Astrocyte of the cerebellum (primary cell): ENCODE measurements at regions not wholly inside any gene's neighbourhood (a gene's known extent, or its start where the extent isn't known, plus 50 kb on each side); places are given as distances from the start of the nearest gene placed in this dataset.

Source experiments
- DNase-seq: peaks from one replicate; pipeline ENCODE4 v3.0.0-alpha.2; 2011; ENCODE audit warnings: low read depth
- H3K4me3 ChIP-seq: 2 replicates; pipeline ENCODE4 v1.5.1; 2011; ENCODE audit warnings: mild to moderate bottlenecking, low read depth, low read length, moderate library complexity
- in situ Hi-C: cut with HindIII; loops from 2 replicates; pipeline ENCODE4 v1.10.0; 2017; ENCODE audit warnings: low sequenced_read_pairs
- TF ChIP-seq, protein P1 (sequence below): IDR thresholded peaks from 2 replicates; pipeline ENCODE4 v1.5.1; 2012; ENCODE audit warnings: low read length, low read depth, moderate library complexity, mild to moderate bottlenecking; ENCODE audit errors: missing control alignments

DNA sequence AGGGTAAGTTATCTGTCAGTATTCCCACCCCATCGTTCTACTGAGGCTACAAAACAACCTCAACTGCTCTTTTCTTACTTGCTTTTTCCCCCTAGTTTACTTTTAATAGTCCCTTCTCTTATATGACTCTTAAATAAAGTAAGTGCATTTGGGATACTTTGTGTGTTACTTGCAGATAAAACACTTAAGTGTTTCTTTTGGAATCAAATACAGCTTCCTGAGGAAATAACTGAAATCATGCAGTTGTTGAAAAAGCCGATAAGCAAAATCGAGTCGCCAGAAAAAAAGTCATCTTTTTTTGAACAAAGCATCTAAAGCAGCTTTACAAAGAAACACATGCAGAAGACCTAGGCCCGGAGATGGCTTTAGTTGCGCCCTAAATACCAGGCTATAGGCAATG lies 53.5 kb upstream of the EPB41L4A start:
- in situ Hi-C loops: no loop called here
- no peak overlapping the region for H3K4me3 ChIP-seq
- no peak for DNase-seq
- TF ChIP-seq, protein P1, sequence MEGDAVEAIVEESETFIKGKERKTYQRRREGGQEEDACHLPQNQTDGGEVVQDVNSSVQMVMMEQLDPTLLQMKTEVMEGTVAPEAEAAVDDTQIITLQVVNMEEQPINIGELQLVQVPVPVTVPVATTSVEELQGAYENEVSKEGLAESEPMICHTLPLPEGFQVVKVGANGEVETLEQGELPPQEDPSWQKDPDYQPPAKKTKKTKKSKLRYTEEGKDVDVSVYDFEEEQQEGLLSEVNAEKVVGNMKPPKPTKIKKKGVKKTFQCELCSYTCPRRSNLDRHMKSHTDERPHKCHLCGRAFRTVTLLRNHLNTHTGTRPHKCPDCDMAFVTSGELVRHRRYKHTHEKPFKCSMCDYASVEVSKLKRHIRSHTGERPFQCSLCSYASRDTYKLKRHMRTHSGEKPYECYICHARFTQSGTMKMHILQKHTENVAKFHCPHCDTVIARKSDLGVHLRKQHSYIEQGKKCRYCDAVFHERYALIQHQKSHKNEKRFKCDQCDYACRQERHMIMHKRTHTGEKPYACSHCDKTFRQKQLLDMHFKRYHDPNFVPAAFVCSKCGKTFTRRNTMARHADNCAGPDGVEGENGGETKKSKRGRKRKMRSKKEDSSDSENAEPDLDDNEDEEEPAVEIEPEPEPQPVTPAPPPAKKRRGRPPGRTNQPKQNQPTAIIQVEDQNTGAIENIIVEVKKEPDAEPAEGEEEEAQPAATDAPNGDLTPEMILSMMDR: no peak

DNA sequence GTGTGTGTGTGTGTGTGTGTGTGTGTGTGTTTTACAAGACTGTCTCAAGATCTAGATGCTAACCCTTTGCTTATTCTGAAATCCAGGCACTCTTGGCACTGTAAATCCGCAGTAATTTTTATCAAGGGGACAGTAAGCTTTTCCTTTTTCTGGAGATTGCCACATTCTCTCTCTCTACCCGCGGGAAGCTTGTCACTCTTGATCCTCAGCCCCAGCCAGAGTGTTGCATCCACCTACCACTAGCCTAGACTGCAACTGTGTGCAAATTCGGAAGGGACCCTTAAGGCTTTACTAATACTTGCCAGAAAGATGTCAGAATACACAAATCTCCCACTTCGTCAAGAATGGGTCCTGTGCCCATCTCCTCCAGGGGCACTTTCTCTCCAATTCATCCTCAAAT lies 54.9 kb upstream of the EPB41L4A start:
- TF ChIP-seq, protein P1: no peak
- DNase-seq: no peak
- H3K4me3 ChIP-seq: no peak overlapping the region
- in situ Hi-C loops: no loop called here

DNA sequence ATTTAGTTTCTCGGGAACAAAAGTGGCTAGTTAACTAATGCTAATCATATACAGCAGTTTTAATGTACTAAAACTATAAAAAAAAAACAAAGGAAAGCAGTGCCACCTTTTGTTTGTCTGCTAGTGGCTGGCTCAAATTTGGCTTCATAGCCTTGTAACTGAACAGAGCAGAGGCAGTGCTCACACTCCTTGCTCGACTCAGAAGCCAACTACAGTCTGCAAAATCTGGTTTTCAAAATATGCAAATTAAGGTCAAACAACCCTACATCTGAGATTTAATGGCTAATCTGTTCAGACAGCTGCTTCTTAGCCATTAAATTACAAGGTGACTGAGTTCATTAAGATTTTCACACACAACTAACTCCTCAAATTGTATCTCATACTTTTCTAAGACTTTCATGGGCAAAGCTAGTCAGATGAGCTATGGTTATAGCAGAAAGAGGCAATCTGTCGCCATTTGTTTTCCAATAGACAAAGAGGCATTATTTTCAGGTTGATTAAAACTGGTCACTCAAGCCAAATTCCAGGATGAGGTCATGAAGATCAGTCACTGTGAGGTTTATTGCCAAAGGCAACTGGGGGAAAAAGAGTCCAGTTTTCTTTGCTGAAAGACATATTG lies 56.8 kb upstream of the EPB41L4A start:
- TF ChIP-seq, protein P1: no peak
- DNase-seq: no peak
- H3K4me3 ChIP-seq: no peak overlapping the region
- in situ Hi-C loops: no loop called here

DNA sequence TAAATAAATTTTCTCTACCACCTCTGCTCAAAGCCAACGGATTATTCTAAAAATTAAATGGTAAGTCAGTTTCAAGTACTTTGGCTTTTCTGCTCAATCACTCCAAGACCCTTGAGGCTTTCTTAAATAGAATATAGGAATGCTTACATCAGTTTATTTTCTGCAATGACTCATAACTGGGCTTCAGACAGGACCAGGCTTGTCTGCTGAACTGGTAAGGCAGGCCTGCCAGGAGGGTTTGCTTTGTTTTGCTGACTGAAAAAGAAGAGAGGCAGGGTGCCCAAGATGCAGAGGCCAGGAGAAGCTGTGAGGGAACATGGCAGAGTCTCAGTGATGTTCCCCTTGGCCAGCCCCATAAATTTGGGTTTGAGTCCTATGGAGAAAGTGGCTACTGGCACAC lies 60.3 kb upstream of the EPB41L4A start:
- peak; percentile 13 for DNase-seq
- no peak overlapping the region for H3K4me3 ChIP-seq
- TF ChIP-seq, protein P1: no peak
- in situ Hi-C loops: no loop called here

DNA sequence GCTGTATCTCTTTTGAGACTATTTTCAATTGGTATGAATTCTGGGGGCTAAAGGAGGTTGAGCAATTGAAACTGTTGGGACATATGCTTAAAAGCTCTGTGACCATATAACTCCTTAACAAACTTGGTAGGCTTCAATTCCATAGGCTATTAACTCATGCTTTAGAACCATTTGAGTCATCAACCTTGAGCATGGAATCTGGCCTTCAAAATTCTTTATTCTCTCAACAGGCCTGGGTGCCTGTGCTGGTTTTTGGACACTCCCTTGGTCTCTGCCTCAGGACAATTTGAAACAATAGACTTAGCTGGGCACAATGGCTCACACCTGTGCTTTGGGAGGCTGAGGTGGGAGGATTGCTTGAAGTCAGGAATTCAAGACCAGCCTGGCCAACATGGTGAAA lies 61.4 kb upstream of the EPB41L4A start:
- in situ Hi-C loops: no loop called here
- TF ChIP-seq, protein P1: no peak
- DNase-seq: no peak
- H3K4me3 ChIP-seq: no peak overlapping the region

DNA sequence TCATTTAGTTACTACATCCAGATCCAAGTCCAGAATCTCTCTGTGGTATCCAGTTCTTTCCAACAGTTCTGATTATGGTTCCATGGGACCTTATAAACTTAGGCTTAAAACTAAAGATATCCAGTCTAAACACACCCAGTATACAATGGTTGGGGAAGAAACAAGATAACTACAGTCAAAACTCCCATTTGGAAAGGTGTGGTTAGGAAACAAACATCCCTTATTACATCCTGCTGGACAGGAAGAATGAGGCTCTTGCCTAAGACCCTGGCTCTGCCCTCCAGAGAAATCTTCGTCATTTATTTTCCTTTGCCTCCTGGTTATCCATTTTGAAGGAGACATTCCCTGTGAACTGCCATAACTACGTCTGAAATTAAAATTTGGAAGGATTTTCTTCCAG lies 64.6 kb upstream of the EPB41L4A start:
- TF ChIP-seq, protein P1: no peak
- in situ Hi-C loops: no loop called here
- DNase-seq: no peak
- no peak overlapping the region for H3K4me3 ChIP-seq

DNA sequence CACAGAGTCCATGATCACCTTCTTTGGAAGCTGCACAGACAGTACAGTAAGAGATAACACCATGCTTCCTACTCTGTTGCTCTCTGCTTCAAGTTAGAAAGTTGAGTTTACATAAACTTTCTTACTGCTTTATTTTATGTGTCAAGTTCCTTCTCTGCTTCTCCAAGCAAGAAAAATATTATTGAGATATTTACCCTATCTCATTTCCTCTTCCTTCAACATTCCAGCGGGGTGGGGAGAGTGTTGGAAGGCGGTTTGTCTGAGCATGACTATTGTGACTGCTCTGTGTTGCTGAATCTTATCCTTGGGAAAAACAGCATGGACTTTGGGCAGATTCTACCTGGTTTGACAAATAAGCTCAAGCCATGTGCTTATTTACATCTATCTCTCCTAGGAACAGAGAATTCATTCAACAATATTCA lies 66.9 kb upstream of the EPB41L4A start:
- no peak overlapping the region for H3K4me3 ChIP-seq
- in situ Hi-C loops: no loop called here
- TF ChIP-seq, protein P1: no peak
- DNase-seq: no peak
